ENCODE measurements at regions not wholly inside any gene's neighbourhood (a gene's known extent, or its start where the extent isn't known, plus 50 kb on each side); places are given as distances from the start of the nearest gene placed in this dataset.

DNA sequence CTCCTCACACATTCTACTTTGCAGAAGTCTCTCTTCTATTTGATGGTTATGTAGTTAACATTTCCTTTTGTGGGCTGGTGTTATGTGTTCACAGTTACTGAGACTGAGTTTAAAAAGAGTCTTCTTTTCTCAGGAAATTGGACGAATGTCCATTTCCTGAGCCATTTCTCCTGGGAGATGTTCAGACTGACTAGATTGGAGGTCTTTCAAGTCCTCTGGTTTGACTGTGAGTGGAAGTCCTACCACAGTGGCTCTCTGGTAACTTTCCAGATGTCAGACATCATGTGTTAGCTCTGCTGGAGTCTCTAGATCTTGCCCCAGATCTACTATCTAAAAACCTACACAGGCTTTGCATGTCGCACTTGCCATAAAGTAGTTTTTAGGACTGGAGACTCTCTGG is 116.0 kb downstream of the GALR1 start:
- peaks cover 3% of the 10 kb centered on the region for H3K9me3 ChIP-seq
- no peak overlapping the region for H3K27ac ChIP-seq
- ATAC-seq (ENCODE audit: insufficient number of reproducible peaks, low FRiP score, low read depth) = no peak

DNA sequence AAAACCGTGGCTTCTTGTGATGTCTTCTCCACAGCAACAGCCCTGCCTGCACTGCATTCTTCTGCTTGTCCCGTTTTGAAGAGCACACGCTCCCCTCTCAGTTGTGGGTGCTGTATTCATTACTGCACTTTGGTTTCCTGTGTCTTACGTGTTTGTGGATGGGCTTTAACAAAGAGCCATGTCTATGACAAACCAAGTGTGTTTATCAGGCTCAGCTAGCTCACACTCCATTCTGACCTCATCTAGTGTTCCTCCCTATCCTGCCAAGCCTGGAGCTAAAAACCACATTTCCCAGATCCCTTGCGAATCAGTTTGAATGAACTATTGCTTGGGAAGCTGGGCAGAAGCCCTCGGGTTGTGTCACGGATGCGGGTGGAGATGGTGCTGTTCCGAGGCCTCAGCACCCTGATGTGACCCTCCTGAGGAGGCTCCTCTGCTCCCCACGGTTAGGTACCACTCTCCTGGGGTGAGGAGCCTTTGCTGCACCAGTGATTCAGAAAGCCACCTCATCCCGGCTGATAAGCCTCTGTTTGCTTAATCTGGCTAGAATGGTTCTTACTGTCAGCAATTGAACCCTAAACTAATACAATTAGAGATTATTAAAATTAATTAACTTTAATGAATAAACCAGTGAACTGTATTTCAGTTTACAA is 116.5 kb downstream of the GALR1 start:
- peaks cover 0 to 4% of the 10 kb centered on the region in 2 donors for H3K4me1 ChIP-seq (ENCODE audit: control insufficient read depth in 1 of 2, low read depth in 2 of 2)
- H3K9me3 ChIP-seq = peaks cover 3% of the 10 kb centered on the region
- H3K4me3 ChIP-seq = no peak overlapping the region
- DNase-seq (ENCODE audit: low spot score) (no peak), ATAC-seq (ENCODE audit: insufficient number of reproducible peaks, low FRiP score, low read depth) (no peak)
- H3K36me3 ChIP-seq = no peaks in the 10 kb centered on the region
- no peaks in the 10 kb centered on the region for H3K27me3 ChIP-seq (replicated peaks; ENCODE audit: insufficient read depth)
- TF ChIP-seq, protein P1, sequence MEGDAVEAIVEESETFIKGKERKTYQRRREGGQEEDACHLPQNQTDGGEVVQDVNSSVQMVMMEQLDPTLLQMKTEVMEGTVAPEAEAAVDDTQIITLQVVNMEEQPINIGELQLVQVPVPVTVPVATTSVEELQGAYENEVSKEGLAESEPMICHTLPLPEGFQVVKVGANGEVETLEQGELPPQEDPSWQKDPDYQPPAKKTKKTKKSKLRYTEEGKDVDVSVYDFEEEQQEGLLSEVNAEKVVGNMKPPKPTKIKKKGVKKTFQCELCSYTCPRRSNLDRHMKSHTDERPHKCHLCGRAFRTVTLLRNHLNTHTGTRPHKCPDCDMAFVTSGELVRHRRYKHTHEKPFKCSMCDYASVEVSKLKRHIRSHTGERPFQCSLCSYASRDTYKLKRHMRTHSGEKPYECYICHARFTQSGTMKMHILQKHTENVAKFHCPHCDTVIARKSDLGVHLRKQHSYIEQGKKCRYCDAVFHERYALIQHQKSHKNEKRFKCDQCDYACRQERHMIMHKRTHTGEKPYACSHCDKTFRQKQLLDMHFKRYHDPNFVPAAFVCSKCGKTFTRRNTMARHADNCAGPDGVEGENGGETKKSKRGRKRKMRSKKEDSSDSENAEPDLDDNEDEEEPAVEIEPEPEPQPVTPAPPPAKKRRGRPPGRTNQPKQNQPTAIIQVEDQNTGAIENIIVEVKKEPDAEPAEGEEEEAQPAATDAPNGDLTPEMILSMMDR (IDR thresholded peaks at IDR 0.05) = no peak
- no peak overlapping the region for H3K27ac ChIP-seq

More for the DNA sequence above, 116.0 kb downstream of the GALR1 start:
- H3K27me3 ChIP-seq (replicated peaks; ENCODE audit: insufficient read depth) = no peaks in the 10 kb centered on the region
- H3K4me1 ChIP-seq (ENCODE audit: control insufficient read depth in 1 of 2, low read depth in 2 of 2) = peaks cover 0 to 4% of the 10 kb centered on the region in 2 donors
- TF ChIP-seq, protein P1 (IDR thresholded peaks at IDR 0.05) = no peak
- DNase-seq (ENCODE audit: low spot score) = no peak
- H3K4me3 ChIP-seq = no peak overlapping the region
- H3K36me3 ChIP-seq = no peaks in the 10 kb centered on the region

DNA sequence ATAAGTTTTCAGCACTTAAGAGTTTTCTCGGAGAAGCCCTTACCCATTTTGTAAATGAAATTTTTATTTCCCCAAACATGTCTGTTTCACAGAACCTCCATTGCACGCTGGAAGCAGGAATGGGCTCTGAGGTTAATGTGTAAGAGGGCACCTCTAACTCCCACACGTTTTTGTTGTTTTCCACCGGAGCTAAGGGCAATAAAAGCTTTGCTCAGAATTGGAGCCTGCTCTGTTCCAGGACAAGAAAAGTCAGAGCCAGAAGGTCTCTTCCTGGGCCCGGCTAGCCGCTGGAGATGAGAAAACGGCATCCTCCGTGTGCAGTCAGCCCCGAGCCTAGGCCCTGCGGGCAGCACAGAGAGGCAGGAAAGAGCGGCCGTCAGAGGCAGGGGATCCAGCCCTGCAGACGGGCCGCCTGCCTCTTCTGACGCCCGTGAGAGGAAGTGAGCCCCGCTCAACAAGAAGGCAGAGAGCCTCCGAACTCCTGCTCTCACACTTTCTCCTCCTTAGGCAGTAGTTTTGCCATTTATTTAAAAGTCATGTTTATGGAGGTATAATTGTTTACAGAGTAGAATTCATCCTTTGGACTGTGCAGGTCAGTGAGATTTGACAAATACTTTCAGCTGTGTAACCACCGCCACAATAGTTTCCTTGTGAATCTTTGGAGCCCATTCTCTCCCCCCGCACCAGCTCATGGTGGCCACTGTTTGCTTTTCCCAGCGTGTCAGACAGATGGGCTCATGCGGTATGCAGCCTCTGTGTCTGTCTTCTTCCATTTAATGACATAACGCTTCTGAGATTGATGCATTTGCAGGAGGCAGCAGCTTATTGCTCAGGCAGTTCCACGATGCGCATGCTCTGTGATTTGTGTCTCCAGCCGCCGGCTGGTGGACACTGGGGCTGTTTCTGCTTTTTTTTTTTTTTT is 117.3 kb downstream of the GALR1 start:
- Histone ChIP-seq H3K36me3 (no peaks in the 10 kb centered on the region), H3K4me3 (peak overlapping the region; percentile 55), H3K4me1 (ENCODE audit: control insufficient read depth in 1 of 2, low read depth in 2 of 2) (peaks cover 0 to 4% of the 10 kb centered on the region in 2 donors), H3K27me3 (replicated peaks; ENCODE audit: insufficient read depth) (no peaks in the 10 kb centered on the region), H3K9me3 (peaks cover 3% of the 10 kb centered on the region), H3K27ac (no peak overlapping the region)
- no peak for ATAC-seq (ENCODE audit: insufficient number of reproducible peaks, low FRiP score, low read depth)
- no peak for DNase-seq (ENCODE audit: low spot score)
- TF ChIP-seq, protein P1 (IDR thresholded peaks at IDR 0.05) = no peak

DNA sequence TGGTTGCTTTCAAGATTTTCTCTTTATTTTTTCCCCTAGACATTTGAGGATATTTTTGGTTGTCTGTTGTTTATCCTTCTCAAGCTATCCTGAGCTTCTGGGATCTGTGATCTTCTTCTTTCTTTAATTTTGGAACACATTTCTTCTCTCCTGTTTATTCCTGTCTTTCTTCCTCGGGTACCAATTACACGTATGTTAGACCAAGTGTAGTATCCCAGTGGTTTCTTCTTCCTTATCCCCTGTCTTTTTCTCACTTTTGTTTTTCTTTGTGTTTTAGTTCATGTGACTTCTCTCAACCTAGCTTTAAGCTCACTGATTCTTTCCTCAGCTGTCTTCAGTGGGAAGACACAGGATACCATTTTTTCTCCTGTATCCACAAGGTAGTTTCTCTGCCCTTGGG is 120.0 kb downstream of the GALR1 start:
- Histone ChIP-seq H3K36me3 (no peaks in the 10 kb centered on the region), H3K27ac (no peak overlapping the region), H3K4me1 (ENCODE audit: control insufficient read depth in 1 of 2, low read depth in 2 of 2) (peaks cover 0 to 4% of the 10 kb centered on the region in 2 donors), H3K4me3 (no peak overlapping the region), H3K9me3 (peaks cover 3% of the 10 kb centered on the region), H3K27me3 (replicated peaks; ENCODE audit: insufficient read depth) (no peaks in the 10 kb centered on the region)
- DNase-seq (ENCODE audit: low spot score) (no peak), ATAC-seq (ENCODE audit: insufficient number of reproducible peaks, low FRiP score, low read depth) (no peak)
- TF ChIP-seq, protein P1 (IDR thresholded peaks at IDR 0.05) = no peak

DNA sequence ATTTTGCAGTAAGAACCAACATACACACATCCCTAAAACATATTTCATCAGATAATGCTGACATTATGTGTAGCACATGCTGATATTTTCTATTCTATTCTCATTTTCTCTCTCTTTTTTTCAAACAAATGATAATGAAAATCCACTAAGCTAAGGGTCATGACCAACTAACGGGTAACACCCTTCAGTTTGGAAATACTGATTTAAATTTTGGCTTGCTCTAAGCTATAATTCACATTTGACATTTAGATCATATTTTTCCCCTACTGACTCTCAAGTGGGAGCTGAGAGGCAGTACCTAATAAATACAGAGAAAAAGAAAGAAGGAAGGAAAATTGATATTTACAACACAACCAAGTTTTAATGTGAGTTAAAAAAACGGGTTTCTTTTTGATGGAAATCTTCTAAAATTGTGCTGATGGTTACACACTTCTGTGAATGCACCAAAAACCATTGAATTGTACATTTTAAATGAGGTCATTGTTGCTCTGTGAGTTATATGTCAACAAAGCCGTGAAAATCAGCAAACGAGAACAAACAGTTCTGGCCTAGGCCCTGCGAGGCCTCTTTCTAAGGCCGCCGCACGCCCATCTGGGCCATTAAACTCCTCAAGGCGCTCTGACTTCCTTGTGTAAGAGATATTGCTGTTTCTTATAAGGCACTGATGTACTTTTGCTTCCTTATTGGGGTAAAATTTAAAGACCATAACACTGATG is 124.2 kb downstream of the GALR1 start:
- no peaks in the 10 kb centered on the region for H3K27me3 ChIP-seq (replicated peaks; ENCODE audit: insufficient read depth)
- ATAC-seq (ENCODE audit: insufficient number of reproducible peaks, low FRiP score, low read depth) (no peak), DNase-seq (ENCODE audit: low spot score) (no peak)
- peaks cover 3% of the 10 kb centered on the region for H3K9me3 ChIP-seq
- no peaks in the 10 kb centered on the region for H3K36me3 ChIP-seq
- no peak overlapping the region for H3K27ac ChIP-seq
- no peaks in the 10 kb centered on the region for H3K4me1 ChIP-seq (ENCODE audit: control insufficient read depth in 1 of 2, low read depth in 2 of 2)
- H3K4me3 ChIP-seq = no peak overlapping the region
- TF ChIP-seq, protein P1 (IDR thresholded peaks at IDR 0.05) = no peak
